ENCODE measurements at regions not wholly inside any gene's neighbourhood (a gene's known extent, or its start where the extent isn't known, plus 50 kb on each side); places are given as distances from the start of the nearest gene placed in this dataset.
"Not testable (repeated sequence)": the region's sequence is repeated elsewhere in the genome, so short reads cannot be mapped to it uniquely, and the experiment has no call there.

DNA sequence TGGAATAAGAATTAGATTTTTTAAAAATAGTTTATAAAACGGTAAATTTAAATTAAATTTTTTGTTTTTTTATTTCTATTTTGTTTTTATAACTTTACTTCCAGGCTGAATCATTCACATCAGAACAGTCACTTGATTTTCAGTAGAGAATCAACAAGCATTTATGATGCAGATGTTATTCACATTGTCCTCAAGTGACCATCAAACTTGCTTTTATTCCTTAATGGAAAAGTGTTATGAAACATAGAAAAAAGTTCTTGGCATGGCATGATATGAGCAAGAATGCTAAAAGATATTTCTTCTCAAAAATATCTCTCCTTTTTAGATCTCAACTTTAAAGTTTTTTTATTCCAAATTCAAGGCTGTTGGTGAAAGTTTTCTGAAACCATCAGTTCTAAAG, 70.9 kb upstream of the TGFBR2 start:
- Histone ChIP-seq H3K9me3 (ENCODE audit: control insufficient read depth in 5 of 5, low read length in 5 of 5) (no peaks in the 10 kb centered on the region), H3K27ac (ENCODE audit: low read depth, low read length) (peak overlapping the region; percentile 71), H3K36me3 (ENCODE audit: control insufficient read depth in 5 of 5, insufficient read depth in 5 of 5, low read length in 5 of 5) (no peaks in the 10 kb centered on the region), H3K27me3 (ENCODE audit: control insufficient read depth in 5 of 5, insufficient read depth in 4 of 5, low read length in 5 of 5) (no peaks in the 10 kb centered on the region), H3K4me3 (ENCODE audit: low read depth in 1 of 5, low read length in 5 of 5) (no peak overlapping the region), H3K4me1 (ENCODE audit: control insufficient read depth in 5 of 5, insufficient read depth in 5 of 5, low read length in 5 of 5) (peaks cover 0 to 11% (median 3%) of the 10 kb centered on the region in 5 donors), H3K9ac (ENCODE audit: low read length in 5 of 5) (peak overlapping the region in 1 of 5 donors; percentile 46)

DNA sequence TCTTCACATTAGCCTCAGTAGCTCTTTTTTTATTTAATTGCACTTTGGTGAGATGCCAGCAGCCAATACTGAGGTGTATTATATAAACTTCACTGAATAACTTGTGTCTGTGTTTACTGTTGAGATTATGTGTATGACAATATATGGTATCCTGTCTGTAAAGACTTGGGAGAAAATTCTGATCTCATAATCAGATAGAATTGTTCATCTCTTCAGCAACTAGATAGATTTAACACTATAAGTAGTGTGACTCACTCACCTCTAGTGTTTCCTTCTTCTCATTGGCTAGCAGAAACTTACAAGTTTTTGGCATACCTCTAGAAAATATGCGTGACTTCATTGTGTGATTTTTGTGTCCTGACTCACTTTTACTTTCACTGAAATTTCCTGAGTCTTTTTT, 67.6 kb upstream of the TGFBR2 start:
- Histone ChIP-seq H3K4me1 (ENCODE audit: control insufficient read depth in 5 of 5, insufficient read depth in 5 of 5, low read length in 5 of 5) (peaks cover 0 to 11% (median 3%) of the 10 kb centered on the region in 5 donors), H3K36me3 (ENCODE audit: control insufficient read depth in 5 of 5, insufficient read depth in 5 of 5, low read length in 5 of 5) (no peaks in the 10 kb centered on the region), H3K9me3 (ENCODE audit: control insufficient read depth in 5 of 5, low read length in 5 of 5) (no peaks in the 10 kb centered on the region), H3K9ac (ENCODE audit: low read length in 5 of 5) (no peak overlapping the region), H3K4me3 (ENCODE audit: low read depth in 1 of 5, low read length in 5 of 5) (no peak overlapping the region), H3K27me3 (ENCODE audit: control insufficient read depth in 5 of 5, insufficient read depth in 4 of 5, low read length in 5 of 5) (no peaks in the 10 kb centered on the region), H3K27ac (ENCODE audit: low read depth, low read length) (peak overlapping the region; percentile 39)

- Histone ChIP-seq H3K36me3 (ENCODE audit: control insufficient read depth in 5 of 5, insufficient read depth in 5 of 5, low read length in 5 of 5) (no peaks in the 10 kb centered on the region), H3K9me3 (ENCODE audit: control insufficient read depth in 5 of 5, low read length in 5 of 5) (no peaks in the 10 kb centered on the region), H3K4me3 (ENCODE audit: low read depth in 1 of 5, low read length in 5 of 5) (no peak overlapping the region), H3K27ac (ENCODE audit: low read depth, low read length) (no peak overlapping the region), H3K27me3 (ENCODE audit: control insufficient read depth in 5 of 5, insufficient read depth in 4 of 5, low read length in 5 of 5) (no peaks in the 10 kb centered on the region), H3K4me1 (ENCODE audit: control insufficient read depth in 5 of 5, insufficient read depth in 5 of 5, low read length in 5 of 5) (peaks cover 0 to 11% (median 3%) of the 10 kb centered on the region in 5 donors), H3K9ac (ENCODE audit: low read length in 5 of 5) (no peak overlapping the region)
Observed at GRCh38 chr3:30539206-30539605, 67.2 kb upstream of the TGFBR2 start.

DNA sequence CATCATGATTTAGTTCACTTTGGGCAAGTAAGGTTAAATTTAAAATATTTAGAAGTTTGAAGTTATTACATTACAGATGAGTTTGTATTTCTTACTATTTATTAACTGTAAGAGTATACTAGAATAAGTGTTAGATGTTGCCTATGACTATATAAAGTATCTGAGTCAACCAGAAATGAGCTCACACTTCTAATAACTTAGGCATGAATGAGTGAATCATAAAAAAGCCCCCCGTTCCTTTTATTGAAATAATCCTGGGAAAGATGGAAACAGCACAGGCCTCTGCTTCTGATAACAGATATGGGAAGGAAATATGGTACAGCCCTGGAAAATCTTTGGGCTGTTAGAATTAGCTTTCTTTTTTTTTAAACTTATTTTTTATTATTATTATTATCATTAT, 66.6 kb upstream of the TGFBR2 start:
- Histone ChIP-seq H3K4me1 (ENCODE audit: control insufficient read depth in 5 of 5, insufficient read depth in 5 of 5, low read length in 5 of 5) (peaks cover 0 to 11% (median 3%) of the 10 kb centered on the region in 5 donors), H3K36me3 (ENCODE audit: control insufficient read depth in 5 of 5, insufficient read depth in 5 of 5, low read length in 5 of 5) (no peaks in the 10 kb centered on the region), H3K27ac (ENCODE audit: low read depth, low read length) (no peak overlapping the region), H3K9me3 (ENCODE audit: control insufficient read depth in 5 of 5, low read length in 5 of 5) (no peaks in the 10 kb centered on the region), H3K4me3 (ENCODE audit: low read depth in 1 of 5, low read length in 5 of 5) (no peak overlapping the region), H3K9ac (ENCODE audit: low read length in 5 of 5) (no peak overlapping the region), H3K27me3 (ENCODE audit: control insufficient read depth in 5 of 5, insufficient read depth in 4 of 5, low read length in 5 of 5) (no peaks in the 10 kb centered on the region)

GRCh38 chr3:30541156-30541555, 65.2 kb upstream of the TGFBR2 start:
- H3K36me3 ChIP-seq (ENCODE audit: control insufficient read depth in 5 of 5, insufficient read depth in 5 of 5, low read length in 5 of 5); H3K4me3 ChIP-seq (ENCODE audit: low read depth in 1 of 5, low read length in 5 of 5); H3K9me3 ChIP-seq (ENCODE audit: control insufficient read depth in 5 of 5, low read length in 5 of 5); H3K9ac ChIP-seq (ENCODE audit: low read length in 5 of 5); H3K27me3 ChIP-seq (ENCODE audit: control insufficient read depth in 5 of 5, insufficient read depth in 4 of 5, low read length in 5 of 5); H3K4me1 ChIP-seq (ENCODE audit: control insufficient read depth in 5 of 5, insufficient read depth in 5 of 5, low read length in 5 of 5); H3K27ac ChIP-seq (ENCODE audit: low read depth, low read length): not testable (repeated sequence)

DNA sequence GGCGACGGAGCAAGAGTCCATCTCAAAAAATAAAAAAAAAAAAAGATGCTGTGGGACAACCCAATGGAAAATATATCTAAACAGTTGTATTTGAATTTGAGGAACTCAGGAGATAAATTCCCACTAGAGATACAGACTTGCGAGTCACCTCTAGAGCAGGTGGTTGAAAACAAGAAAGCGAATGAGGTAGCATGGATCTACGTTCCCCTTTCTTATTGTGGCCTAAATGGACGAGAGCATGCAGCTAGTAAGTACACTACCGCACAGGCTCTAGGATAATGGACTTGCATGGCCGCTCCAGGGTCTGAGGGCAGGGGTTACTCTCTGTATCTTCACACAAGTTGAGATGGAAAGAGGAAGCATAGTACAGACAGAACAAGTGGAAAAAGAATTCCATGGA, 63.5 kb upstream of the TGFBR2 start:
- H3K9ac ChIP-seq (ENCODE audit: low read length in 5 of 5), result no peak overlapping the region
- peaks cover 0 to 7% (median 4%) of the 10 kb centered on the region in 5 donors for H3K4me1 ChIP-seq (ENCODE audit: control insufficient read depth in 5 of 5, insufficient read depth in 5 of 5, low read length in 5 of 5)
- no peak overlapping the region for H3K27ac ChIP-seq (ENCODE audit: low read depth, low read length)
- no peaks in the 10 kb centered on the region for H3K36me3 ChIP-seq (ENCODE audit: control insufficient read depth in 5 of 5, insufficient read depth in 5 of 5, low read length in 5 of 5)
- no peaks in the 10 kb centered on the region for H3K27me3 ChIP-seq (ENCODE audit: control insufficient read depth in 5 of 5, insufficient read depth in 4 of 5, low read length in 5 of 5)
- no peak overlapping the region for H3K4me3 ChIP-seq (ENCODE audit: low read depth in 1 of 5, low read length in 5 of 5)
- no peaks in the 10 kb centered on the region for H3K9me3 ChIP-seq (ENCODE audit: control insufficient read depth in 5 of 5, low read length in 5 of 5)

GRCh38 chr3:30544812-30545211, 61.6 kb upstream of the TGFBR2 start:
- Histone ChIP-seq H3K27me3 (ENCODE audit: control insufficient read depth in 5 of 5, insufficient read depth in 4 of 5, low read length in 5 of 5) (no peaks in the 10 kb centered on the region), H3K4me1 (ENCODE audit: control insufficient read depth in 5 of 5, insufficient read depth in 5 of 5, low read length in 5 of 5) (peaks cover 0 to 15% (median 0%) of the 10 kb centered on the region in 5 donors), H3K36me3 (ENCODE audit: control insufficient read depth in 5 of 5, insufficient read depth in 5 of 5, low read length in 5 of 5) (no peaks in the 10 kb centered on the region), H3K4me3 (ENCODE audit: low read depth in 1 of 5, low read length in 5 of 5) (no peak overlapping the region), H3K27ac (ENCODE audit: low read depth, low read length) (peak overlapping the region; percentile 12), H3K9me3 (ENCODE audit: control insufficient read depth in 5 of 5, low read length in 5 of 5) (no peaks in the 10 kb centered on the region), H3K9ac (ENCODE audit: low read length in 5 of 5) (no peak overlapping the region)

DNA sequence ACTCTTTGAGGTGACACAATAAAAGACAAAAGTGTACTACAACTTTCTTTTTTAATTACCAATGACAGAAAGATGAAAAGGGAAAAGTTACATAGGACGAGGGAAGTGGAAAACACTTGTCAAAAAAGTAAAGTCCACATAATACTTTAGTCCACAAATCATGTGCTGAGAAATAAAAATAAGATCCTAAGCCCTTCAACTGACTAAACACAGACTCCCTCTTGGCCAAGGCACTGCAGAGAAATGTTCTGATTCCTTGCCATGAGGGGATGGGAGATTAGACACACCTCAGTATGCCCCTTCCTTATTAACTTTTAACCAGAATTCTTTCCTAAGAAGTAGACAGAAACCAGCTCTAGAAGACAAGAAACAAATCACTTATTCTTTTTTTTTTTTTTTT, 59.5 kb upstream of the TGFBR2 start:
- Histone ChIP-seq H3K27ac (ENCODE audit: low read depth, low read length) (no peak overlapping the region), H3K9me3 (ENCODE audit: control insufficient read depth in 5 of 5, low read length in 5 of 5) (no peaks in the 10 kb centered on the region), H3K36me3 (ENCODE audit: control insufficient read depth in 5 of 5, insufficient read depth in 5 of 5, low read length in 5 of 5) (no peaks in the 10 kb centered on the region), H3K27me3 (ENCODE audit: control insufficient read depth in 5 of 5, insufficient read depth in 4 of 5, low read length in 5 of 5) (no peaks in the 10 kb centered on the region), H3K4me3 (ENCODE audit: low read depth in 1 of 5, low read length in 5 of 5) (no peak overlapping the region), H3K9ac (ENCODE audit: low read length in 5 of 5) (no peak overlapping the region), H3K4me1 (ENCODE audit: control insufficient read depth in 5 of 5, insufficient read depth in 5 of 5, low read length in 5 of 5) (peaks cover 0 to 20% (median 0%) of the 10 kb centered on the region in 5 donors)

DNA sequence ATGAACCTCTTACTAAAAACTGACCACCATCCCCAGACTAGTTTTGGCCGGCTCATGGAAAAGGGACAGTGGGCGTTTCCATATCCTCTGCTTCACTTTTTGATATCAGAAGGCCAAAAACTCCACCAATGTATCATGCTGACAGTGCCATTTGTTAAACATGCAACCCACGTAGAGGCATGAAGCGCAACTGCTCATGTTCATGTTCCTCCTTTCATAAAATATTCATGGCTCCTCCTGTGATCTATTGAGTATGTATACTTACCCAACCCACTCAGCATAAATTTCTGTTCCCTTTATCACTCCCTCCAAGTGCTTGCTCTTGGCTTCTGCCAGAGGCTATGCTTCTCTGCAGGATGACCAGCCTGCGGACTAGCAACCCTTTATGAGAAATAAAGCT, 58.7 kb upstream of the TGFBR2 start:
- no peaks in the 10 kb centered on the region for H3K36me3 ChIP-seq (ENCODE audit: control insufficient read depth in 5 of 5, insufficient read depth in 5 of 5, low read length in 5 of 5)
- H3K9me3 ChIP-seq (ENCODE audit: control insufficient read depth in 5 of 5, low read length in 5 of 5), result no peaks in the 10 kb centered on the region
- H3K4me1 ChIP-seq (ENCODE audit: control insufficient read depth in 5 of 5, insufficient read depth in 5 of 5, low read length in 5 of 5), result peaks cover 0 to 20% (median 0%) of the 10 kb centered on the region in 5 donors
- no peak overlapping the region for H3K9ac ChIP-seq (ENCODE audit: low read length in 5 of 5)
- no peak overlapping the region for H3K27ac ChIP-seq (ENCODE audit: low read depth, low read length)
- no peaks in the 10 kb centered on the region for H3K27me3 ChIP-seq (ENCODE audit: control insufficient read depth in 5 of 5, insufficient read depth in 4 of 5, low read length in 5 of 5)
- no peak overlapping the region for H3K4me3 ChIP-seq (ENCODE audit: low read depth in 1 of 5, low read length in 5 of 5)

DNA sequence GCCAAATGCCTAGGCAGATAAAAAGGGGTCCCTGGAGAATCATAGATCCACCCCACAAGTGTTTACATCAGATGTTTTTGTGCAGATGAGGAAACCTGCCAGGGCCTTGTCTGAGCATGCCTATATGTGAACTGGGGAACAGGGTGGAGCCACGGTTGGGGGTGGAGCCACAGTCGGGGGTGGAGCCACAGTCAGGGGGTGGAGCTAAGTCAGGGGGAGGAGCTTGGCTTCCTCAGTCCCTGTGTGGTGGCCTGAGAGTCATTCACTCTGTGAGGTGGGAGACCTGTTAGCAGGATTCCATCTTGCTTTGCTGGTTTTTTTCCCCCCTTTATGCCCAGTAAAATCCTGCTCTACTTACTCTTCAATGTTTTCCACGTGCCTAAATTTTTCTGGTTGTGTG, 57.8 kb upstream of the TGFBR2 start:
- Histone ChIP-seq H3K27ac (ENCODE audit: low read depth, low read length) (peak overlapping the region; percentile 38), H3K9me3 (ENCODE audit: control insufficient read depth in 5 of 5, low read length in 5 of 5) (no peaks in the 10 kb centered on the region), H3K4me1 (ENCODE audit: control insufficient read depth in 5 of 5, insufficient read depth in 5 of 5, low read length in 5 of 5) (peaks cover 0 to 20% (median 0%) of the 10 kb centered on the region in 5 donors), H3K9ac (ENCODE audit: low read length in 5 of 5) (no peak overlapping the region), H3K36me3 (ENCODE audit: control insufficient read depth in 5 of 5, insufficient read depth in 5 of 5, low read length in 5 of 5) (no peaks in the 10 kb centered on the region), H3K4me3 (ENCODE audit: low read depth in 1 of 5, low read length in 5 of 5) (no peak overlapping the region), H3K27me3 (ENCODE audit: control insufficient read depth in 5 of 5, insufficient read depth in 4 of 5, low read length in 5 of 5) (no peaks in the 10 kb centered on the region)

DNA sequence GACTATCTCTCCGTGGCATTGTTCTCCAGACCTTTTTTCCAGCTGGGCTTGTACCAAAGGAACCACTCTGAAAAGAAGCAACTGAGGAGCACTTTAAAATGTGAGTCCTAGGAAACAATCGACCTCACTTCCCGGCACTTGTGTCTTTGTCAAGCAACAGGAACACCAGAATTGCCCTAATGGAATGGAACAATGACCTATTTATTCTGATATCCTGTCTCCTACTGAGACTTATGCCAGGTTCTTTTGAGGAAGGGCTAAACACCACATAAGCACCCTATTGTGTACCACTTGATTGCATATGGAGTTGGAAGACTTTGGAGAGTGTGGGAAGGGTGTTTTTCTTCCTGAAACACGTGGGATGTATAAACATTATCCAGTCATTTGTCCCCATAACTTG, 56.8 kb upstream of the TGFBR2 start:
- Histone ChIP-seq H3K4me1 (ENCODE audit: control insufficient read depth in 5 of 5, insufficient read depth in 5 of 5, low read length in 5 of 5) (peaks cover 0 to 20% (median 0%) of the 10 kb centered on the region in 5 donors), H3K27me3 (ENCODE audit: control insufficient read depth in 5 of 5, insufficient read depth in 4 of 5, low read length in 5 of 5) (no peaks in the 10 kb centered on the region), H3K27ac (ENCODE audit: low read depth, low read length) (peak overlapping the region; percentile 38), H3K9me3 (ENCODE audit: control insufficient read depth in 5 of 5, low read length in 5 of 5) (no peaks in the 10 kb centered on the region), H3K9ac (ENCODE audit: low read length in 5 of 5) (no peak overlapping the region), H3K4me3 (ENCODE audit: low read depth in 1 of 5, low read length in 5 of 5) (no peak overlapping the region), H3K36me3 (ENCODE audit: control insufficient read depth in 5 of 5, insufficient read depth in 5 of 5, low read length in 5 of 5) (no peaks in the 10 kb centered on the region)
